ENCODE measurements at regions not wholly inside any gene's neighbourhood (a gene's known extent, or its start where the extent isn't known, plus 50 kb on each side); places are given as distances from the start of the nearest gene placed in this dataset.

DNA sequence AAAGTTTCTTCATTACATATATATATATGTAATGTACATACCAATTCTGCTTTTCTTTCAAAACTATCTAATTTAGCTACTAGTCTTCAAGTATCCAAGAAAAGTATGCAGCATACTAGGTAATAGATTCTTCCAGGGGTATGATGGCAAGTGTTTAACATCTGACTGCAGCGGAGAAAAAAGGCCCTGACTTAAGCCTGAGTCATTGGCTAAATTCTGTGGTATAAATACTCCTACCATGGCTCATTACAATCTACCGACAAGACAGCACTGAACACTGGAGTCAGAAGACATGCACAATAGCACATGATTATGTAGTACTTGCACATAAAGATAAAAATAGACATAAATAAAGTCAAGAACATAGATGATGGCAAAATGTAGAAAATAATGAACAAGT lies 439.9 kb downstream of the BRINP1 start:
- no peak for DNase-seq (ENCODE audit: low spot score)

DNA sequence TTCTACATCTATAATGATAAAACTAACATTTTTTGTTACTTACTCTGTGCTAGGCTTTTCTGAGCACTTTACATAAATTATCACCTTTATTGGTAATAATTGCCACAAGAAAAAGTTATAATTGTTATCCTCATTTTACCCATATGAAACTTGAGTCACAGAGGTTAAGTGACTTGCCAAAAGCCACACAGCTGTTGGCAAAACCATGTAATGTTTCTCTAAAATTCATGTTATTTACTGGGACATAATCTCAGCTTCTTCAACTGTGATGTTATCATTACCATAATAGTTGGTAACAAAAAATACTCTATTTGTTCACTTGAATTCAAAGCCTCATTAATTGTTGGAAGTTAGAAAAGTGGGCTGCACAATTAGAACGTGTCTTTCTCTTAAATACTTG lies 437.3 kb downstream of the BRINP1 start:
- DNase-seq (ENCODE audit: low spot score), result no peak

DNA sequence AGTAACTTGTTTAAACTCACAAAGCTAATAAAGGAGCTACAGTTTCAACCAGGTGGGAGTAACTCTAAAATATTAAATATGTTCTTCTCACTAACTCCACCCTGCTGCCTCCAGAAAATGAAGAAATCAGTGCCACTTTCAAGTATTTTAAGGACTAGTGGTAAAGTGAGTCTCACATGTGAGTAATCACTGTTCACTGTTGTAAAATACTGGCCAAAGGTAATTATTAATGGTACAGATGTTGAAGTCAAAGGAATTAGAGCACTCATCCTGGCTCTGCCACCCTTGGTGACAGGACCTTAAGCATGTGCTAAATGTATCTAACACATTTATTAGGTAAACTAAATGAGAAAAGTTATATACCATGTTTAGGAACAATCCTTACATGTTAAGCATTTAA lies 430.7 kb downstream of the BRINP1 start:
- no peak for DNase-seq (ENCODE audit: low spot score)

DNA sequence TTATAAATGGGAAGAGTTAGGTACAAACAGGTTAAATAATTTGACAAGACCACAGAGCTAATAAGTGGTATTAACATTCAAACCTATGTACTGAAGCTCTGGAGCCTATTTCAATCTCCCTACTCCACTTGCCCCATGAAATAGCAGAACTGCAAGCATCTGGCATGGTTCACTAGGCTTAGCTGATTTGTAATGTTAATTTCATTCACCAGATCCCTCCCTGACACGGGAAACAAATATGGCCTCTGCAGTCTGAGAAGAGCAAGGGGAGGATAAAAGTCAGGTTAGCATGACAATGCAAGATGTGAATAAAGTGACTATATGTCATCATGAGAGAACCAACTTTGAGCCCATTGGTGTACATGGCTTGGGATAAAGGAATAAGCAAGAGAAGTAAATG lies 428.8 kb downstream of the BRINP1 start:
- DNase-seq (ENCODE audit: low spot score), result no peak

DNA sequence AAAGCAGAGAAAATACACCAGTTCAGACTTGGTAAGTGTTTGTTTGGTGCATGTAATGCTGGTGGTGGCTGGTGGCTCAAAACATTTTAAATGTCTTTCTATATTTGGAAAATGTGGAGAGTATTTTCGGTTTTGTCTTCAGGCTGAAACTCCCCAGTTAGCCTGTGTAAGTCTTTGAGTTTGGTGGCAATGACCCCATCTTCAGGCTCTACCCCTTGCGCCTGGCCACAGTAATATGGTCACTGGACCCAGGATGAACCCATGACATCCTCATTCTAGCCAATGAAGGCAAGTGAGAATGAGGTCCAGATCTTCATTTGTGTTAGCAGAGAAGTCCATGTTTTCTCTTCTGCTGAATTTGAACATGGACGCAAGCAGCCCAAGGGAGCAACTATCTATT lies 422.6 kb downstream of the BRINP1 start:
- no peak for DNase-seq (ENCODE audit: low spot score)

DNA sequence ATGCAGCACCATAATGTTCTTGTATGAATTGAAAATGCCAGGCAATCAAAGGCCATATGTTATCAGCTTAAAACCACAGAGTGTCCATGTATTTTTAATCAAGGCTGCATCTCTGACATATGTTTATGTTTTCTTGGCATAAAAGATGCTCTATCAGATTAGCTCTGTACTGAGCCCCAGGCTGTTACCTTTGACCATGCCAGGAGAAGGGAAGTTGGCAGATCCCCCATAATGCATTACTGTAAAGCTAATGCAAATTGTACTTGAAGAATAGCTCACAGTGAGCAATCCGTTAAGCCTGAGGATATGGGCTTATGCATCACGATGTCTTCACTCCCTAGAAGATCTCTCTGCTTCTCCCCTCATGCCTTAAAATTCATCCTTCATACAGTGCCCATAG lies 414.4 kb downstream of the BRINP1 start:
- no peak for DNase-seq (ENCODE audit: low spot score)

DNA sequence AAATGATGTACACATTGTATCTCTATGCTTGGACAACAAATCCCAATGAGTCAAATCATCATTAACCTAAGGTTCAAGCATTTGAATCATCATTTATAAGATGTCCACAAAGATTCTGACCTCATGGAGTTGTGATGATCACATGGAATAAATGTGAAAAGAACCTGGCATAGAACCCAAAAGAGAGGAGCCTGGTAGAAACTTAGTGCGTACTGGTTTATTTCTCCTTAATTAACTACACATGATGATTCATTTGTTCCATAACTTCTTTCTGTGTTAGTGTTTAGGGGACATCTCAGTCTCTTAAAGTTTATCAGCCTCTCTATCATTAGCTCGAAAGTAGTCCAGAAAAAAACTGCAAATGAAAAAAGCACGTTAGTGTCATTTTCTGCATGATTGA lies 411.6 kb downstream of the BRINP1 start:
- no peak for DNase-seq (ENCODE audit: low spot score)

DNA sequence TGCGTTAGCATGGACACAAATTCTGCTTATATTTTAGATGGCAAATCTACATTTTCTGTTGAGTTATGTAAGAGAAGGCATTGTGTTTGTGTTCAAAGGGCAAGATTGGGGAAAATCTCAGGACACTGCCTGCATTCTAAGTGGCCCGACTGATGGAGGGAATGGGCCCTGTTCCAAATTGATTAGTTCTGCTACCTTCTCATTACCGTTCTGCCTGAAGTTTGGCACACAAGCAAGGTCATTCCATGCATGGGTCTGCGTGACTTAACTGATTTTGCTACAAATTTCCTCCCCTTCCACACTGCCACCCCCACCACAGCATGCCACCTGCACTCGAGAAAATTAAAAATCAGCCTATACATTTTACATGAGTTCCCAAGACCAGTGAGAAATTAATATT lies 409.9 kb downstream of the BRINP1 start:
- no peak for DNase-seq (ENCODE audit: low spot score)

DNA sequence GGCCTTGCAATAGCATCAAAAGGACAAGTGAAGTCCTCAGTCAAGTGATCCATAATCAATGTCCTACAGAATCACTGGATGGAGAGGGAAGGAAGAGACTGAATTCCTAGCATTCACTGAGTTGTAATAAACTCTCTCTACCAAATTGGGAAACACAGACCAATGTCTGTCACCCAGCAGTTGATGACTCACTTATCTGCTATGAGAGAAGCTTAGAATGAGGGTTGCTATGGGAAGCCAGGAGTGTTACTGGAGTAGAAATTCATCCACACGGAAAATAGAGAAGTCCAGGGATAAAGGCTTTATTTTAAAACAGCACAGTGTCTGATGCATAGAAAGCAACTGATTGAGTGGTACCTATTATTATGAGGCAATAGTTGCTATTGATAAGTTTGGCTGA lies 407.4 kb downstream of the BRINP1 start:
- DNase-seq (ENCODE audit: low spot score), result no peak

DNA sequence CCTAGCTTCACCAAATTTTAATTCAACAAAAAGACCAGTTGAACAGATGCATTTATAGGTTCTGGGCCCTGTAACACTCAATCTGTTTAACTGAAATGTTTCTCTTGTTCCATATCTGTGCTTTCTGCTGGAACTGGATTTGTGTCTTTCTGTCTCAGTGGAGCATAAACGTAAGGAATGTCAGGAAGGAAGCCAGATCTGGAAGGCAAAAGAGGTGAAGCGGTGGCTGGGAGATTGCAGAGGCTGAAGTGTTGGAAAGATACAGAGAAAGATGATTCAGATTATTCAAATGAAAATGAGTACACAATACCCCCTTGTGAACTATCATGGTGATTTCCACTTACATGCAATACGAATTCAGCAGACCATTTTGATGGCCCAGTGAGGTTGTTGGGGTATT lies 406.8 kb downstream of the BRINP1 start:
- DNase-seq (ENCODE audit: low spot score), result no peak

DNA sequence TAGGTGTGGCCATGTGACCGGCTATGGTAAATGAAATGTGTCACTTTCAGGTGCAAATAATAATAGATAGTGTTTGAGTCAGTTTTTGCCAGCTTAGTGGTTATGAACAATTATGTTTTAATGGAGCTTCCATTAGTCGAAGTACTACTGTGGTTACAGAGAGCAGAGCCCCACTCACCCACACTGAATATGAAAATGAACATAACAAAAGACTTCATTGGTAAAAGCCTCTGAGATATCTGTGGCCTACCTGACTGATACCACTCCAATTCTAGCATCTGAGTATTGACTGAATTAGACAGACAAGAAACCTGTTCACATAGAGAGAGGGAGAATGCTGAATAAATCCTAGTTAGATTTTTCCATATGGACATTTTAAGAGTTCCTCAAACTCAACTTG lies 405.6 kb downstream of the BRINP1 start:
- DNase-seq (ENCODE audit: low spot score), result no peak

DNA sequence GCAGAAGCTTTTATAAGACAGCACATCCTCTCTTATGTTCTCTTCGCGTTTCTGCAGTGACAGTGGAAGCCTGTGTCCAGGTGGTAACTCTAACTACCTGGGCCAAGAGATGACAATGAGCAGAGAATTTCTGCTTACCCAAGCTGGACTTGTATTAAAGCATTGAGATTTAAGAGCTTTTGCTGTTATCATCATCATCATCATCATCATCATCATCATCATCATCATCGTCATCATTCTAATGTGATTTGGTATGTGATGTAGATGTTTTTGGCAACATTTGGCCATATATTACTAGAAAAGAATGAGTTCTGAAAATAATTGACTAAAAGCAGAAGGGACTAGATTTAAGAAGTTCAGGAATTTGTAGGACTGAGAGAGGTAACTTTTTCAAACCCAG lies 401.3 kb downstream of the BRINP1 start:
- no peak for DNase-seq (ENCODE audit: low spot score)

DNA sequence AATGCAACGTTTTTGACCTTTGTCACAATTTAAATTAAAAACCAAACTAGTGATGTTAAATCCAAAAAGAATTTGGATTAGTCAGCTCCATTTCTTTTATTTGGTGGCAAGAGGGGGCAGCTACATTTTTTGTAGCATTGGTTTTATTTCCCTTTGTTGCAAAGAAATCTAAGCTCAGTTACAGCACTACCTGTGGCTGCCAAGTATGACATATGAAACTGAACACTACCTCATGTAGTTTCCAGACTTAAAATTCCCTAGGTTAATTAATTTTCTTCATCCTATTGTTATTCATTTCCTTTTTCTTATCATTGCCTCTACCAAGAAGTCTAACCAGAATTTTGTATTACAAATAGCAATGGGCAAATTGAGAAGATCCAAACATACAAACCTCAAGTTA lies 393.5 kb downstream of the BRINP1 start:
- no peak for DNase-seq (ENCODE audit: low spot score)

DNA sequence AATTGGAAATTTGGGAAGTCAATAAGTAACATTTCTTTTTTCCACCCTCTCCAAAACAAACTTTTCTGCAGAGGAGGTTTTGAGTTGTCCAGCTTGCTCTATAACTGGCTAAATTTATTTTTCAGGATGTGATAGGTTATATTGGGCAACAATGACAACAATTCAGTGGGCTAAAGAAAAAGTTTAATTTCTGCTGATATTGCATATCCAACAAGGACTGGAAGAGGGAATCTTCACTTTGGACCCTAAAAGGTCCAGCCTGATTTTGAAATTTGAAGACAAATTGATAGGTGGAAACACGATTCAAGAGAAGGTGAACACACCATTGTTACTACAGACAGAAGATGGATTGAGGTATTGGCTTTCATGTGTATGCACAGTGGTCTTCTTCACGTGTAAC lies 393.1 kb downstream of the BRINP1 start:
- no peak for DNase-seq (ENCODE audit: low spot score)

DNA sequence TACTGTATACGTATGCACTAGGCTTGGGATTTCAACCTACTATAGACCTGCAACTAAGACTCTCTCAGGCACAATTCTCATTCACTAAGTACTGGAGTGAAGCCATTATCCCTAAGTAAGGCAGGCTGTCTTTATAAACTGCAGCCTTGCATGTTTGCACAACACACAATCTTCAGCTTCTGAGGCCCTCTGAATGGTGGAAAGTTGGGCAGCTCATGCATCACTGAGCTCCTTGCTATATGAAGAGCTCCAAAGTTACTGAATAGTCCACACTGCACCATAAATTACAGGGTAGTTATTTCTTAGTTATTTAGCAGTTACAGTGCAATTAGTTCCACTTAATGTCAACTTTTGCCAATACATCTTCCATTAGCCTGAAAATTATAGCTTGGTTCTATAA lies 384.6 kb downstream of the BRINP1 start:
- DNase-seq (ENCODE audit: low spot score), result no peak

DNA sequence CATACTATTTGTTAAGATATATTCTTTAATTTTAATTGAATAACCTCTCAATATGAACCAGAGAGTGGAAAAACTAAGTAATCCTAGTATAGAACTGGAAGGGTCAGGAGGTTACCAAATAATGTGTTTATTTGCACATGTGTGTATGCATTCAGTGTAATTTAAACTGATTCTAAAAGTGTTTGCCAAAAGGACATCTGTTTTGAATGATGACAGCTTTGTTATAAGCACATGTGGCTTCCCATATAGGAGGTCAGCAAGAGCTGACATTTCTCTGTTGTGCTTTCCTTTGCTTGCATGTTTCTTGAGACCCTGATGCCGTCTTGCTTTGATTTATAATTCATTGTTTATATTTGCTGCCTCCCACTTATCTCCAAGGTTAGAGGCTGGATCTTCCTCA lies 383.4 kb downstream of the BRINP1 start:
- no peak for DNase-seq (ENCODE audit: low spot score)

DNA sequence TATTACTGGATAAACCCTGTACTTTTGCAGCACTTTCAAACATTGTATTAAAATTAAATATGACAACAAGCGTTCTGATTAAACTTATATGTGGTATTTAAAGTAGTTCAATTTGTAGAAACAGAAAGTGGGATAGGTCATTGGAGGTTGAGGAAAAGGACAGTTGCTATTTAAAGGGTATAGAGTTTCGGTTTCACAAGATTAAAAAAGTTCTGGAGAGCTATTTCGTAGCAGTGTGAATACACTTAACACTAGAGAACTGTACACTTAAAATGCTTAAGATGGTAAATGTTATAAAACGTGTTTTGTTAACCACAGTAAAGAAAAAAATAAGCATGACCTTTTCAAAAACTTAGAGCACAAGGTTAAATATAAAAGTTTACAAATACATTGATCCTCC lies 382.1 kb downstream of the BRINP1 start:
- no peak for DNase-seq (ENCODE audit: low spot score)

DNA sequence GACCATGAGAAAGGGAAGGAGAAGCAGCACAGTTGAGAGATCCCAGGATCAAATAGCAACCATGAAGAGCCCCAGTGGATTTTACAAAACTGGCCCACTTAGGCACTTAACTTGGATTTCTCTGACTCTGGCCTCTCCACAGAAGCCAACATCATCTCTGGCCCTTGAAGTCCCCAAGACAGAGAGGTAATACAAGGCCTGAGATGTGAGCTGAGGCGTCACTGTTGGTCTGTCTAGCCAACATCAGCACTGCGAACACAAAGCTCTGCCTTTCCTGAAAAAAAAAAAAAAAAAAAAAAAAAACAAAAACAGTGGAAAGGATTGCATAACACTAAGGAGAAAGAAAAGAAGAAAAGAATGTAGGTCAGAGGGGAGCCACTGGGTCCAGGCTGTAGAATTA lies 378.3 kb downstream of the BRINP1 start:
- DNase-seq (ENCODE audit: low spot score), result no peak

DNA sequence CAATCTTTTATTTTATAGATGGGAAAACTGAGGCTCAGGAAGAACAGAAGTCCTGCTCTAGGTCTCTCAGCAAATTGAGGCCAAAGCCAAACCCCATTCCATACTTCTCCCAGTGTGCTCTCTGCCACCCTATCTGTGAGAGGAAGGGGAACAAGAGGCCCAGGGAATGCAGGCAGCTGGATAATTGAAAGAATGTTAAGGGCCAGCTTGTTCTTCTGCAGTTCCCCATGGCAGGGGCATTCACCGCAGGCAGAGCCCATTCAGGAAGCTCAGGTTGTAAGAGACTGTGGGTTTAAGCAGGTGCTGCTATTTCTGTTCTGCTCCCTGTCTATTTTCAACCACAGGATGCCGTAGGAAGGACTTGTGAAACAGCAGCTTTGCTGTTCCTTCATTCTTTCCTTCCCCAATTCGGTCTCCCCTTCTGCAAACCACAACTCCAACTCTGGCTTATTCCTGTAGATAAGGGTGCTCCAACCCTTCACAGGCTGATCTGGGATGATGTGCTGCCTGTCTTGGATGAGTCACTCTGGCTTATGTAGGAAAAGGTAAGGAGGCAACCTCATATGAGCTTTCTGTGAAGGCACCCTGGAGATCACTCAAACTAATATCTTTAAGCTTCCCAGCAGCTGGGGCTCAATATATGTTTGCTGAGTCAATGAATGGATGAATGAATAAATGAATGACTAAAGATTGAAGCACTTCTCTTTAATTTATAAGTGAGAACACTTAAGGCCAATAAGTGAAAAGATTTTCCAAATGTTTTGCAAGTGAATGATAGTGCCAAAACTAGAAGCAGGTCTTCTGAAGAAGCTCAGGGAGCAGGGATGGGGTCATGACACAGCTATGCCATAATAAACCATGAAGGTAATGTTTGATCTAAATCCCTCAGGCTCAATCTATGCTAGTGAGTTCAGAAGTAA lies 377.6 kb downstream of the BRINP1 start:
- no peak for DNase-seq (ENCODE audit: low spot score)

DNA sequence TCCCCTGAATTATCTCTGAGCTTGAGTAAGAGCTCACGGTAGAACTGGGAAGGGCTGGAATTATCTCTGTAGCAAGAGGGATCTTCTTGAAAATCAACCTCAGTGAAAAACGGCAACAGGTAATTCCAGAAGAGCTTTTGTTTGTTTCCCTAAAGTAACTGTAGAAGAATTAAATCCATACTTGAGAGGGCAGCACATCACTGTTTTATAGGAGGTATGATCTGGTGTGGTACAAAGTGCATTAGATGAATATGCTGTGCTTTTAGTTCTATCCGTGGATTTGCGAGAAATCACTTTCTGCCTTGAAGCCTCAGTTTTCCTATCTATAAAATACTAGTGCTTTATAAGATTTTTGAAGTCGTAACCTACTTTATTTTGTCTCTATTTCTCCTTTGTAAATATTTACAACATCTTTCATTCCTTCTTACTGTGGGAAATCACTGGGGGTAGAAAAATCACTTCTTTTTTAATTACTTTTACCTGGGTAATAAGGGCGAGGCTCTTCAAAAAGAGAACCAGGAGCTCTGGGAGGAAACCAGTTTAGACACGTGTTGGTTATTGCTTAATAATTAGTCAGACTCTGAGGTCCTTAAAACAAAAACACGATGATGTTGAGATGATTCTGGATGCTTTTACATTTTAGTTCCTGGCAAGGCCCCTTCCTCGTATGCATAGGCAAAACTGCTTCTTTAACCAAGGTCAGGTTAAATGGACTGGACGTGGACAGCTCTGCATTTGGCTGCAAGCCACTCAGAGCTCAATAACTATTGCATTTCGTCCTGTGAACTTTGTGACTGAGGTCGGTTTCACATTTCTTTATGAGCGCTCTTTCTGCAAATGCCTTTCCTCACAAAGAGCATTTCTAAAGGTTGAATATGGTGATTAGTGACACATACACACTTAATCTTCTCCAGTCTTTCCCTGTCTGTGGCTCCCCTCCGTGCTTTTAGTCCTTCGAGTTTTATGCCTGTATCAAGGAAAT lies 376.1 kb downstream of the BRINP1 start:
- DNase-seq (ENCODE audit: low spot score), result no peak

DNA sequence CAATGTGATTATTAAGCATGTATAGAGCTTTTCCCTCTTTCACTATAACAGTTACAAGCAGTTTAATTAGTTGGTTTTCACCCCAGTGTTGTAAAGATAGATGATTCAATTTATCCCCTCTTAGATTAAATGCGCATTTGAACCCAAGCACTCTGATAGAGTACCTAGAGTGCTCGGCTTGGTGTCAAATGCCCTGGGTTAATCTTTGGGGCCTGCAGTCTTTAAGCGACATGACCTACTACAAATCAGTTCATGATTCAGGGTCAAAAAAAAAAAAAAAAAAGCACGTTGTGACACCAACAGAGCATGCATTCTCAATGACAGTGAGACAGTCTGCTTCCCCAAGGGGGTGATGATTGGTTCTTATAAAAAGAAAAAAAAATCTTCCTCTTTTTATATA lies 375.3 kb downstream of the BRINP1 start:
- no peak for DNase-seq (ENCODE audit: low spot score)

DNA sequence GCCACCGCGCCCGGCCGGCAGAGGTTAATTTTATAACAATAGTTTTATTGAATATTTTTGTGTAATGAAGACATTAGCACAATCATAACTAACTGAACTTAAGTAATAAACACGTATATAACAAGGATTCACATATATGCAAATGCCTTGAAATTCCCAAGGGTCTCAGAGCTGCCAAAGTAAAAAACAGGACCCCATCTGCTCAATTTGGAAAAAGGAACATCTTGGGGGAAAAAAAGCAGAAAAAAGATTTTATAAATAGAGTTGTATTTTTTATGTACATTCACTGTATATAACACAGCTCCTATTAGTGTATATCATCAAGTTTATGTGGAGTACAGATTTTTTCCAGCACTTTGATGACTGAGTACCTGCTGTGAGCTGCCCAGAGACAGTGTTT lies 366.7 kb downstream of the BRINP1 start:
- no peak for DNase-seq (ENCODE audit: low spot score)

DNA sequence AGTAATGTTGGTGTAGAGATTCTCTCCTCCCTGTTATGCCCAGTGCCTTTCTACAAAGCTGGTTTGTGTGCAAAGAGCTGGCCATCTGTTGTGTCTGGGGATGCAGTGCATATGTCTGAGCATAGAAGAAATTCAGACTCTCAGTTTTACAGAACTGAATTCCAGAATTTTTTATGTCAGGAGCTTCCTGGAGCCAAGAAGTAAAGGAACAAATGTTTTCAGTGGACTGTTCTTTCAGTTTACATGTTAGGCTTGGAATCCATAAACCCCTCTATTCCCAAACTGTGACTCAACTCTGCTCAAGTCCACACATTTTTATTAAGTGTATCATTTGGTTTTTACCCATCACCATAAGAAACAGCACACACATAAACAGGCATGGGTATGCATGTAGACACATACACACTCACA lies 366.0 kb downstream of the BRINP1 start:
- DNase-seq (ENCODE audit: low spot score), result no peak
